ENCODE measurements at regions not wholly inside any gene's neighbourhood (a gene's known extent, or its start where the extent isn't known, plus 50 kb on each side); places are given as distances from the start of the nearest gene placed in this dataset.

- H3K36me3 ChIP-seq (ENCODE audit: insufficient read depth, low read length): no peaks in the 10 kb centered on the region
- no peak overlapping the region for H2AFZ ChIP-seq (ENCODE audit: low read length)
- no peaks in the 10 kb centered on the region for H3K9me3 ChIP-seq (ENCODE audit: low read depth, low read length)
- no peak overlapping the region for H3K27ac ChIP-seq (ENCODE audit: low read depth, low read length)
- no peak for DNase-seq (ENCODE audit: insufficient read length, low spot score, missing footprints)
- no peaks in the 10 kb centered on the region for H3K4me1 ChIP-seq (ENCODE audit: insufficient read depth, low read length)
- no peak overlapping the region for H3K4me3 ChIP-seq (ENCODE audit: insufficient read depth, low read length)
- H4K20me1 ChIP-seq (ENCODE audit: insufficient read depth, low read length): no peaks in the 10 kb centered on the region
- H3K27me3 ChIP-seq (ENCODE audit: insufficient read depth, low read length): no peaks in the 10 kb centered on the region
- no peaks in the 10 kb centered on the region for H3K79me2 ChIP-seq (ENCODE audit: insufficient read depth, low read length)
- no peak overlapping the region for H3K4me2 ChIP-seq (ENCODE audit: insufficient read depth, low read length)
- no peak for TF ChIP-seq CTCF (IDR thresholded peaks at IDR 0.05; ENCODE audit: extremely low read depth, low read depth, low read length)
These were observed 1509.6 kb downstream of the ADGRL3 start for GRCh38 chr4:62709618-62710252.

- Histone ChIP-seq H2AFZ (ENCODE audit: low read length) (no peak overlapping the region), H3K4me3 (ENCODE audit: insufficient read depth, low read length) (no peak overlapping the region), H3K4me2 (ENCODE audit: insufficient read depth, low read length) (no peak overlapping the region), H3K79me2 (ENCODE audit: insufficient read depth, low read length) (no peaks in the 10 kb centered on the region), H3K4me1 (ENCODE audit: insufficient read depth, low read length) (no peaks in the 10 kb centered on the region), H4K20me1 (ENCODE audit: insufficient read depth, low read length) (no peaks in the 10 kb centered on the region), H3K36me3 (ENCODE audit: insufficient read depth, low read length) (no peaks in the 10 kb centered on the region), H3K27ac (ENCODE audit: low read depth, low read length) (no peak overlapping the region), H3K9me3 (ENCODE audit: low read depth, low read length) (no peaks in the 10 kb centered on the region), H3K27me3 (ENCODE audit: insufficient read depth, low read length) (no peaks in the 10 kb centered on the region)
- no peak for TF ChIP-seq CTCF (IDR thresholded peaks at IDR 0.05; ENCODE audit: extremely low read depth, low read depth, low read length)
- DNase-seq (ENCODE audit: insufficient read length, low spot score, missing footprints): no peak
These were observed 1506.3 kb downstream of the ADGRL3 start for GRCh38 chr4:62706423-62706822.

DNA sequence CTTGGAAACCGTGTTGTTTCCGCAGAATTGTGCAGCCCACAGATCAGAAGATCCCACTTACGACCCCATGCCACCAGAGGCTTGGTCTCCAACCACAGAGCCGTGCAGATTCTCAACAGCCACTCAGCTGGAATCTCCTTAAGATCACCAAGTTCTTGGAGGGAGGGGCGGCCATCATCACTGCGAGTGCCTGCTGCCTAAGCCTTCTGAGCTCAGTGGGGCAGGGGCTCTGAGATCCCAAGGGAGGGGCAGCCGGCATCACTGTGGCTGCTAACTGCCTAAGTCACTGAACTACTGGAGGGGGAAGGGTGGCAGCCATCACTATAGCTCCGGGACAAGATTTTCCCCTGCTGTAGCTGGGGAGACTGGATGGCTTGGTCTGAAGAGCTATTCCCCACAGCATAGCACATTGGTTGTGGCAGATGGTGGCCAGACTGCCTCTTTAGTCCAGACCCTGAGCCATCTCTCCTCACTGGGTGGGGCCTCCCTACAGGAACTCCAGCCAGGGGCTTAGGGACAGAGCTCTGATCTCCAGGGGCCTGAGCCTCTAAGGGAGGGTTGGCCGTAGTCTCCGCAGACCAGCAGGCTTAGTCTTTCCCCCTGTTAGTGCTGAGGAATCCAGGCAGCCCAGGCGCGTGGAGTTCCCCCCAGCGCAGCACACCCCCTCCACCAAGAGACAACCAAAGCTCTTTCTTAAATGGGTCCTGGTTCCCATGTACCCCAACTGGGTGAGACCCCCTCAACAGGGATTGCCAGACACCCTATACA, 1483.9 kb downstream of the ADGRL3 start:
- Histone ChIP-seq H3K79me2 (ENCODE audit: insufficient read depth, low read length) (no peaks in the 10 kb centered on the region), H3K4me3 (ENCODE audit: insufficient read depth, low read length) (no peak overlapping the region), H2AFZ (ENCODE audit: low read length) (no peak overlapping the region), H4K20me1 (ENCODE audit: insufficient read depth, low read length) (no peaks in the 10 kb centered on the region), H3K9me3 (ENCODE audit: low read depth, low read length) (peaks cover 2% of the 10 kb centered on the region), H3K36me3 (ENCODE audit: insufficient read depth, low read length) (no peaks in the 10 kb centered on the region), H3K4me1 (ENCODE audit: insufficient read depth, low read length) (no peaks in the 10 kb centered on the region), H3K27me3 (ENCODE audit: insufficient read depth, low read length) (no peaks in the 10 kb centered on the region), H3K27ac (ENCODE audit: low read depth, low read length) (no peak overlapping the region), H3K4me2 (ENCODE audit: insufficient read depth, low read length) (no peak overlapping the region)
- no peak for TF ChIP-seq CTCF (IDR thresholded peaks at IDR 0.05; ENCODE audit: extremely low read depth, low read depth, low read length)
- no peak for DNase-seq (ENCODE audit: insufficient read length, low spot score, missing footprints)

DNA sequence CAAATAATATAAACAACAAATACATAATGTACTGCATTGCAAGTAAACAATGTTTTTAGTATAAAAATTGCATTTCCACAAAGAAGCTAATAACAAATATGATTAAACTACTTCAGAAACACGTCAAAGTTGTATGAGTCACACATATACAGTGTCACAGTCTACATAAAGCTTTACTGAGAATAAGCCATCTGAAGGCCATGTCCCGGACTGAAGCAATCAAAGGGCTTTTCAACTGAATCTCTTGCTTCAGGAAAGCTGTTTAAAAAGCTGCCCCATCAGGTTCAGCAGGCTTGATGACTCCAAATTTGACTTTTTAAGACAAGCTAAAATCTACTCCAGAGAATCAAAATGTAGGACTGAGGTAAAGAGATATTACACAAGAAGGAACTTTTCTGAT, 1476.8 kb downstream of the ADGRL3 start:
- no peak for TF ChIP-seq CTCF (IDR thresholded peaks at IDR 0.05; ENCODE audit: extremely low read depth, low read depth, low read length)
- H3K27ac ChIP-seq (ENCODE audit: low read depth, low read length): no peak overlapping the region

More for the DNA sequence above, 1476.8 kb downstream of the ADGRL3 start:
- no peaks in the 10 kb centered on the region for H3K4me1 ChIP-seq (ENCODE audit: insufficient read depth, low read length)
- no peaks in the 10 kb centered on the region for H4K20me1 ChIP-seq (ENCODE audit: insufficient read depth, low read length)
- H3K79me2 ChIP-seq (ENCODE audit: insufficient read depth, low read length): no peaks in the 10 kb centered on the region
- no peaks in the 10 kb centered on the region for H3K36me3 ChIP-seq (ENCODE audit: insufficient read depth, low read length)
- DNase-seq (ENCODE audit: insufficient read length, low spot score, missing footprints): no peak
- H3K27me3 ChIP-seq (ENCODE audit: insufficient read depth, low read length): no peaks in the 10 kb centered on the region
- no peaks in the 10 kb centered on the region for H3K9me3 ChIP-seq (ENCODE audit: low read depth, low read length)
- no peak overlapping the region for H2AFZ ChIP-seq (ENCODE audit: low read length)
- no peak overlapping the region for H3K4me3 ChIP-seq (ENCODE audit: insufficient read depth, low read length)
- H3K4me2 ChIP-seq (ENCODE audit: insufficient read depth, low read length): no peak overlapping the region

Measured in osteoblast (primary cell).